CD14-positive monocyte (primary cell): ENCODE measurements at regions not wholly inside any gene's neighbourhood (a gene's known extent, or its start where the extent isn't known, plus 50 kb on each side); places are given as distances from the start of the nearest gene placed in this dataset.

Source experiments
- DNase-seq, 3 donors: peaks; one replicate each; pipeline ENCODE4 v3.0.0-alpha.2; 2011 to 2022
- H2AFZ ChIP-seq: 2 replicates; pipeline ENCODE4 v1.6.0; 2012; ENCODE audit warnings: mild to moderate bottlenecking, low read depth, low read length, inconsistent platforms; ENCODE audit not compliant: insufficient read depth, poor library complexity, severe bottlenecking
- H3K27ac ChIP-seq, 2 donors: 1 replicate in 1 of 2; 2 replicates in 1 of 2; pipeline ENCODE4 v1.5.1; 2012 to 2013; ENCODE audit warnings: low read length in 2 of 2, control low read depth in 1 of 2, inconsistent platforms in 1 of 2, low read depth in 1 of 2, mild to moderate bottlenecking in 1 of 2
- H3K27me3 ChIP-seq, 2 donors: one replicate each; pipeline versions ENCODE4 v1.6.0 to v1.6.1; 2011 to 2013; ENCODE audit warnings: low read length in 2 of 2; ENCODE audit not compliant: control insufficient read depth in 2 of 2, insufficient read depth in 2 of 2
- H3K36me3 ChIP-seq, 2 donors: replicated peaks in 1 of 2; 1 replicate in 1 of 2; 2 replicates in 1 of 2; pipeline versions ENCODE4 v1.5.1 to v1.6.1; 2012 to 2013; ENCODE audit warnings: low read length in 2 of 2, control low read depth in 1 of 2, inconsistent platforms in 1 of 2, mild to moderate bottlenecking in 1 of 2; ENCODE audit not compliant: insufficient read depth in 2 of 2, control insufficient read depth in 1 of 2
- H3K4me1 ChIP-seq, 2 donors: 1 replicate in 1 of 2; 2 replicates in 1 of 2; pipeline versions ENCODE4 v1.5.1 to v1.6.1; 2012 to 2013; ENCODE audit warnings: low read length in 2 of 2, control low read depth in 1 of 2, inconsistent platforms in 1 of 2, mild to moderate bottlenecking in 1 of 2, moderate library complexity in 1 of 2; ENCODE audit not compliant: insufficient read depth in 2 of 2, control insufficient read depth in 1 of 2
- H3K4me2 ChIP-seq: replicated peaks from 2 replicates; pipeline ENCODE3; 2012; ENCODE audit warnings: low read length, moderate library complexity, mild to moderate bottlenecking; ENCODE audit not compliant: poor library complexity, severe bottlenecking; ENCODE audit errors: extremely low read depth
- H3K4me3 ChIP-seq, 3 experiments: fragments of 200-600 bp in 1 of 3; sonication (generic) in 1 of 3; replicated peaks in 1 of 3; 1 replicate in 2 of 3; 2 replicates in 1 of 3; pipeline ENCODE4 v1.5.1; 2011 to 2013; ENCODE audit warnings: low read length in 3 of 3, mild to moderate bottlenecking in 3 of 3, control low read depth in 2 of 3, low read depth in 2 of 3, inconsistent platforms in 1 of 3, moderate library complexity in 1 of 3
- H3K79me2 ChIP-seq: 2 replicates; pipeline ENCODE4 v1.6.0; 2012; ENCODE audit warnings: mild to moderate bottlenecking, control low read depth, inconsistent platforms, low read length, moderate library complexity; ENCODE audit not compliant: insufficient read depth
- H3K9ac ChIP-seq: 2 replicates; pipeline ENCODE4 v1.6.0; 2017; ENCODE audit warnings: low read length, mild to moderate bottlenecking; ENCODE audit not compliant: insufficient read depth, poor library complexity, severe bottlenecking
- H3K9me3 ChIP-seq, 2 donors: replicated peaks in 1 of 2; 1 replicate in 1 of 2; 2 replicates in 1 of 2; pipeline versions ENCODE4 v1.5.1 to v1.6.1; 2012 to 2013; ENCODE audit warnings: low read length in 2 of 2, control low read depth in 1 of 2; ENCODE audit not compliant: control insufficient read depth in 1 of 2, insufficient read depth in 1 of 2
- H4K20me1 ChIP-seq: 2 replicates; pipeline ENCODE4 v1.6.0; 2012; ENCODE audit warnings: mild to moderate bottlenecking, low read length, control low read depth, moderate library complexity; ENCODE audit not compliant: insufficient read depth
- H3K27ac Mint-ChIP-seq, 7 donors: one replicate each; pipeline ENCODE4 v1.8.0; 2020; ENCODE audit warnings: mild to moderate bottlenecking in 7 of 7, mixed read lengths in 7 of 7, moderate library complexity in 6 of 7, inconsistent platforms in 2 of 7
- H3K27me3 Mint-ChIP-seq, 3 donors: one replicate each; pipeline ENCODE4 v1.8.0; 2021 to 2022; ENCODE audit warnings: low read depth in 3 of 3, mild to moderate bottlenecking in 3 of 3, mixed read lengths in 3 of 3, moderate library complexity in 3 of 3, inconsistent platforms in 1 of 3
- H3K36me3 Mint-ChIP-seq, 2 donors: one replicate each; pipeline ENCODE4 v1.8.0; 2020; ENCODE audit warnings: mixed read lengths in 2 of 2, inconsistent platforms in 1 of 2, mild to moderate bottlenecking in 1 of 2
- H3K4me1 Mint-ChIP-seq: one replicate; pipeline ENCODE4 v1.8.0; 2020; ENCODE audit warnings: mild to moderate bottlenecking, mixed read lengths
- H3K4me3 Mint-ChIP-seq, 2 donors: one replicate each; pipeline ENCODE4 v1.8.0; 2020; ENCODE audit warnings: mild to moderate bottlenecking in 2 of 2, mixed read lengths in 2 of 2, moderate library complexity in 1 of 2
- H3K9me3 Mint-ChIP-seq, 7 donors: one replicate each; pipeline ENCODE4 v1.8.0; 2020 to 2022; ENCODE audit warnings: mixed read lengths in 7 of 7, mild to moderate bottlenecking in 6 of 7, moderate library complexity in 6 of 7, inconsistent platforms in 2 of 7
- WGBS: methylation state at CpG from one replicate; pipeline ENCODE4 v1.1.5; 2013; ENCODE audit warnings: missing lambda C conversion rate; ENCODE audit not compliant: insufficient coverage; 5-methylcytosine and 5-hydroxymethylcytosine counted together
- intact Hi-C, 2 donors: fragments of 100-400 bp; cut with micrococcal nuclease; formaldehyde crosslinking; loops; one replicate each; pipeline versions ENCODE4 v1.15.0 to v1.15.1; 2023
- TF ChIP-seq, protein P1 (sequence below): fragments of 200-600 bp; IDR thresholded peaks from one replicate; pipeline ENCODE4 v1.8.0; 2022; ENCODE audit warnings: antibody characterized with exemption, mild to moderate bottlenecking

DNA sequence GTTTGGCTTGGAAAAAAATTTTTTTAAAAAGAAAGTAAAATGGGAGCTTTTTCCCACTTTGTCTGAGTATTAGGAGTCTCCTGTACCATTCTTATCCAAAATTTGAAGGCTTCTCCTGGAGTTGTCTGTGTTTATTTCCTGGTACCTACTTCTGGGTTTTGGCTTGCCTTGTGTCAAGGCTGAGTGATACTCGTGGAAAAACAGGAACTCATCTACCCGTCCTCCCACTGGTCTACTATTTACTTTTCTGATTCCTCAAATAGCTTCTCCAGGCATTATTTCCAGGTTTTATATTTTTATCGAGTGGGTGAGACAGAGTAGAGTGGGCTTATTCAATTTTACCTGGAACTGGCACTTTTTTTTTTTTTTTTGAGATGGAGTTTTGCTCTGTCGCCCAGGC is 99.4 kb downstream of the RMI1 start:
- Histone ChIP-seq H2AFZ (no peak overlapping the region), H3K4me2 (no peak overlapping the region), H3K27ac (no peak overlapping the region), H3K27me3 (no peaks in the 10 kb centered on the region), H3K9me3 (no peaks in the 10 kb centered on the region), H3K79me2 (no peaks in the 10 kb centered on the region), H3K36me3 (no peaks in the 10 kb centered on the region), H4K20me1 (no peaks in the 10 kb centered on the region), H3K9ac (no peak overlapping the region), H3K4me3 (no peak overlapping the region), H3K4me1 (no peaks in the 10 kb centered on the region)
- Mint-ChIP-seq H3K4me1 (peaks cover 3% of the 10 kb centered on the region), H3K27me3 (peaks cover 0 to 2% (median 1%) of the 10 kb centered on the region in 3 donors), H3K36me3 (no peaks in the 10 kb centered on the region), H3K9me3 (peaks cover 0 to 3% (median 2%) of the 10 kb centered on the region in 7 donors), H3K4me3 (no peak overlapping the region), H3K27ac (no peak overlapping the region)
- intact Hi-C loops, result no loop called here
- no peak for DNase-seq
- TF ChIP-seq, protein P1, sequence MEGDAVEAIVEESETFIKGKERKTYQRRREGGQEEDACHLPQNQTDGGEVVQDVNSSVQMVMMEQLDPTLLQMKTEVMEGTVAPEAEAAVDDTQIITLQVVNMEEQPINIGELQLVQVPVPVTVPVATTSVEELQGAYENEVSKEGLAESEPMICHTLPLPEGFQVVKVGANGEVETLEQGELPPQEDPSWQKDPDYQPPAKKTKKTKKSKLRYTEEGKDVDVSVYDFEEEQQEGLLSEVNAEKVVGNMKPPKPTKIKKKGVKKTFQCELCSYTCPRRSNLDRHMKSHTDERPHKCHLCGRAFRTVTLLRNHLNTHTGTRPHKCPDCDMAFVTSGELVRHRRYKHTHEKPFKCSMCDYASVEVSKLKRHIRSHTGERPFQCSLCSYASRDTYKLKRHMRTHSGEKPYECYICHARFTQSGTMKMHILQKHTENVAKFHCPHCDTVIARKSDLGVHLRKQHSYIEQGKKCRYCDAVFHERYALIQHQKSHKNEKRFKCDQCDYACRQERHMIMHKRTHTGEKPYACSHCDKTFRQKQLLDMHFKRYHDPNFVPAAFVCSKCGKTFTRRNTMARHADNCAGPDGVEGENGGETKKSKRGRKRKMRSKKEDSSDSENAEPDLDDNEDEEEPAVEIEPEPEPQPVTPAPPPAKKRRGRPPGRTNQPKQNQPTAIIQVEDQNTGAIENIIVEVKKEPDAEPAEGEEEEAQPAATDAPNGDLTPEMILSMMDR, result no peak
- no CpG with 5 or more reads among the region's 4 CpGs for WGBS

DNA sequence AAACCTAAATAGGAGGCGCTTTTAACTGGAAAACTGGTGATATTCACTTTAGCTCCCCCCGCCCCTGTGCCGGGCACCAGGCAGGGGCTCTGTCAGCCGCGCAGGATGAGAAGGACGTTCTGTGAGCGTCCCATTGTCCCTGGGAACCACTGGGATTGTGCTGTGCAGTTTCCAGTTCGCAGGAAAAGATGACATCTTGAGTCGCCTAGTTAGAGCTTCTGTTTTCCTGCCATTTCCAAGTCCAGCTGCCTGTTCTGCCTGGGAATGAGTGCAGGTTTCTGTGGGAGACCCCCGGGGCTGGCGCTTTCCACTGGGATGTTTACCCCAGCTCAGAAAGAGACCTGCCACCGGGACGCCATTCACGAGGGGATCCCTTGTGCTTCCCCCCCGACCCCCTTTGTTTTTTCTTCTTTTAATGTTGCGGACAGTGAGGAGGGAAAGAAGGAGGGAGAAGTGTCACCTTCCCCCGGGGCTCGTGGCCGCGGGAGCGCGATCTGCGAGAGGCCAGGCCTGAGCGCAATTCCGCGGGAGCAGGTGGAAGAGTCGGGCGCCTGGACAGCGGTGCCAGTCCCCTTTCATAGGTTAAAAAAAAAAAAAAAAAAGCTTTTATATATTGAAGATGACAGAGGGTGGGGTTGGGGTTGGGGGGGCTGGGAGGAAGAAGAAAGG is 121.5 kb downstream of the RMI1 start:
- Histone ChIP-seq H3K9me3 (no peaks in the 10 kb centered on the region), H3K4me2 (no peak overlapping the region), H3K4me1 (no peaks in the 10 kb centered on the region), H3K27ac (no peak overlapping the region), H2AFZ (no peak overlapping the region), H3K9ac (no peak overlapping the region), H3K27me3 (peaks cover 11 to 40% of the 10 kb centered on the region in 2 donors), H3K4me3 (no peak overlapping the region), H3K36me3 (no peaks in the 10 kb centered on the region), H3K79me2 (no peaks in the 10 kb centered on the region), H4K20me1 (no peaks in the 10 kb centered on the region)
- H3K27ac Mint-ChIP-seq, result no peak overlapping the region
- peaks cover 29 to 38% (median 30%) of the 10 kb centered on the region in 3 donors for H3K27me3 Mint-ChIP-seq
- no peaks in the 10 kb centered on the region for H3K36me3 Mint-ChIP-seq
- peak overlapping the region in 1 of 2 donors; percentile 62 for H3K4me3 Mint-ChIP-seq
- intact Hi-C loops, result no loop called here
- DNase-seq, result no peak
- WGBS, result 33% methylated on average over 13 of the region's 29 CpGs
- TF ChIP-seq, protein P1, result no peak
- no peaks in the 10 kb centered on the region for H3K4me1 Mint-ChIP-seq
- peaks cover 0 to 15% (median 12%) of the 10 kb centered on the region in 7 donors for H3K9me3 Mint-ChIP-seq
